ENCODE measurements at regions not wholly inside any gene's neighbourhood (a gene's known extent, or its start where the extent isn't known, plus 50 kb on each side); places are given as distances from the start of the nearest gene placed in this dataset.

DNA sequence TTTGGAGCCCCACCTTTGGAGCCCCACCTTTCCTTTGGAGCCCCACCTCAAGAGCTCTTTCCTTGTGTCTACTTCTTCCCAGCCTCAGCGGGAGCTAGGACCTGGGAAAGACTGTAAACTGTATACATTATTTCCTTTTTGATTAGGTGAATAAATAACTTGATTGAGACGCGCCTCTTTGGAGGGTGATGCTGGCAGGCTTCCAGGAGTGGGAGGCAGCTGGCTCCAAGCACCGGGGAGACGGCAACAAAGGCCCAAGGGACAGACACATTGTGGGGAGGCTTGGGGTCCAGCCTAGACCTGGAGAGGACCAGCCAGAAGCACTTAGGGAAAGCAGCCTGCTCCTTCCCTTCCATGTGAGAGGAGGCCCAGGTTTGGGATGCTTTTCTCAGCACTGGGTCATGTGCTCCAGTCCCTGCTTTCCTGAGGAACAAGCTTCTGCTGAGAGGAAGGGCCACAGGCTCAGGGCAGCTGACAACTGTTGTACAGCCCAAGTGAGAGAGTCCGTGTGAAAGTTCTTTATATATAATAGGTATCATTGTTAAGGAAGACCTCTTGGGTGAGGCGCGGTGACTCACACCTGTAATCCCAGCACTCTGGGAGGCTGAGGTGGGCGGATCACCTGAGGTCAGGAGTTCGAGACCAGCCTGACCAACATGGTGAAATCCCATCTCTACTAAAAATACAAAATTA lies 297.2 kb upstream of the SLC14A2 start:
- TF ChIP-seq, protein P1, sequence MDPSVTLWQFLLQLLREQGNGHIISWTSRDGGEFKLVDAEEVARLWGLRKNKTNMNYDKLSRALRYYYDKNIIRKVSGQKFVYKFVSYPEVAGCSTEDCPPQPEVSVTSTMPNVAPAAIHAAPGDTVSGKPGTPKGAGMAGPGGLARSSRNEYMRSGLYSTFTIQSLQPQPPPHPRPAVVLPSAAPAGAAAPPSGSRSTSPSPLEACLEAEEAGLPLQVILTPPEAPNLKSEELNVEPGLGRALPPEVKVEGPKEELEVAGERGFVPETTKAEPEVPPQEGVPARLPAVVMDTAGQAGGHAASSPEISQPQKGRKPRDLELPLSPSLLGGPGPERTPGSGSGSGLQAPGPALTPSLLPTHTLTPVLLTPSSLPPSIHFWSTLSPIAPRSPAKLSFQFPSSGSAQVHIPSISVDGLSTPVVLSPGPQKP (IDR thresholded peaks at IDR 0.05; ENCODE audit: low read depth, low read length), result no peak
- TF ChIP-seq POLR2A (IDR thresholded peaks at IDR 0.05; ENCODE audit: low read depth, low read length), result no peak
- TF ChIP-seq CBFB (IDR thresholded peaks at IDR 0.05; ENCODE audit: low read depth), result no peak
- no peak for TF ChIP-seq FOS (IDR thresholded peaks at IDR 0.05; ENCODE audit: borderline replicate concordance, extremely low read depth, insufficient read length)
- TF ChIP-seq, protein P2, sequence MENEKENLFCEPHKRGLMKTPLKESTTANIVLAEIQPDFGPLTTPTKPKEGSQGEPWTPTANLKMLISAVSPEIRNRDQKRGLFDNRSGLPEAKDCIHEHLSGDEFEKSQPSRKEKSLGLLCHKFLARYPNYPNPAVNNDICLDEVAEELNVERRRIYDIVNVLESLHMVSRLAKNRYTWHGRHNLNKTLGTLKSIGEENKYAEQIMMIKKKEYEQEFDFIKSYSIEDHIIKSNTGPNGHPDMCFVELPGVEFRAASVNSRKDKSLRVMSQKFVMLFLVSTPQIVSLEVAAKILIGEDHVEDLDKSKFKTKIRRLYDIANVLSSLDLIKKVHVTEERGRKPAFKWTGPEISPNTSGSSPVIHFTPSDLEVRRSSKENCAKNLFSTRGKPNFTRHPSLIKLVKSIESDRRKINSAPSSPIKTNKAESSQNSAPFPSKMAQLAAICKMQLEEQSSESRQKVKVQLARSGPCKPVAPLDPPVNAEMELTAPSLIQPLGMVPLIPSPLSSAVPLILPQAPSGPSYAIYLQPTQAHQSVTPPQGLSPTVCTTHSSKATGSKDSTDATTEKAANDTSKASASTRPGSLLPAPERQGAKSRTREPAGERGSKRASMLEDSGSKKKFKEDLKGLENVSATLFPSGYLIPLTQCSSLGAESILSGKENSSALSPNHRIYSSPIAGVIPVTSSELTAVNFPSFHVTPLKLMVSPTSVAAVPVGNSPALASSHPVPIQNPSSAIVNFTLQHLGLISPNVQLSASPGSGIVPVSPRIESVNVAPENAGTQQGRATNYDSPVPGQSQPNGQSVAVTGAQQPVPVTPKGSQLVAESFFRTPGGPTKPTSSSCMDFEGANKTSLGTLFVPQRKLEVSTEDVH (IDR thresholded peaks at IDR 0.05; ENCODE audit: low read depth, partially characterized antibody), result no peak
- TF ChIP-seq KDM1A (IDR thresholded peaks at IDR 0.05; ENCODE audit: borderline replicate concordance), result no peak
- TF ChIP-seq, protein P3, sequence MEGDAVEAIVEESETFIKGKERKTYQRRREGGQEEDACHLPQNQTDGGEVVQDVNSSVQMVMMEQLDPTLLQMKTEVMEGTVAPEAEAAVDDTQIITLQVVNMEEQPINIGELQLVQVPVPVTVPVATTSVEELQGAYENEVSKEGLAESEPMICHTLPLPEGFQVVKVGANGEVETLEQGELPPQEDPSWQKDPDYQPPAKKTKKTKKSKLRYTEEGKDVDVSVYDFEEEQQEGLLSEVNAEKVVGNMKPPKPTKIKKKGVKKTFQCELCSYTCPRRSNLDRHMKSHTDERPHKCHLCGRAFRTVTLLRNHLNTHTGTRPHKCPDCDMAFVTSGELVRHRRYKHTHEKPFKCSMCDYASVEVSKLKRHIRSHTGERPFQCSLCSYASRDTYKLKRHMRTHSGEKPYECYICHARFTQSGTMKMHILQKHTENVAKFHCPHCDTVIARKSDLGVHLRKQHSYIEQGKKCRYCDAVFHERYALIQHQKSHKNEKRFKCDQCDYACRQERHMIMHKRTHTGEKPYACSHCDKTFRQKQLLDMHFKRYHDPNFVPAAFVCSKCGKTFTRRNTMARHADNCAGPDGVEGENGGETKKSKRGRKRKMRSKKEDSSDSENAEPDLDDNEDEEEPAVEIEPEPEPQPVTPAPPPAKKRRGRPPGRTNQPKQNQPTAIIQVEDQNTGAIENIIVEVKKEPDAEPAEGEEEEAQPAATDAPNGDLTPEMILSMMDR (IDR thresholded peaks at IDR 0.05 in 2 of 3, conservative IDR thresholded peaks at IDR 0.05 in 1 of 3; ENCODE audit: control insufficient read depth in 2 of 3, extremely low read depth in 1 of 3, insufficient read depth in 1 of 3, low read depth in 3 of 3, low read length in 3 of 3), result no peak
- TF ChIP-seq CREM (IDR thresholded peaks at IDR 0.05; ENCODE audit: low read depth), result no peak

All from GM12878 (cell line).